ENCODE measurements at regions not wholly inside any gene's neighbourhood (a gene's known extent, or its start where the extent isn't known, plus 50 kb on each side); places are given as distances from the start of the nearest gene placed in this dataset.

- Histone ChIP-seq H3K27ac (ENCODE audit: low read depth, low read length) (no peak overlapping the region), H3K27me3 (ENCODE audit: control insufficient read depth, low read length) (no peaks in the 10 kb centered on the region), H3K4me3 (ENCODE audit: low read length) (no peak overlapping the region), H3K79me2 (ENCODE audit: control insufficient read depth, low read length) (no peaks in the 10 kb centered on the region), H3K9me3 (ENCODE audit: control insufficient read depth, insufficient read depth, low read length) (peaks cover 5% of the 10 kb centered on the region; the same call in 1 of the 2 replicates), H3K4me1 (ENCODE audit: control insufficient read depth, low read length) (no peaks in the 10 kb centered on the region), H3K36me3 (ENCODE audit: control insufficient read depth, low read length) (no peaks in the 10 kb centered on the region), H3K4me2 (ENCODE audit: low read length) (no peak overlapping the region), H3K9me2 (replicated peaks; ENCODE audit: control insufficient read depth, low read length) (no peaks in the 10 kb centered on the region), H3F3A (ENCODE audit: control insufficient read depth, insufficient read depth) (no peaks in the 10 kb centered on the region), H4K20me1 (ENCODE audit: control insufficient read depth, insufficient read depth, low read depth, low read length) (no peaks in the 10 kb centered on the region)
- TF ChIP-seq CTCF (IDR thresholded peaks at IDR 0.05; ENCODE audit: low read depth, low read length, poor library complexity, severe bottlenecking) (no peak), EZH2phosphoT487 (IDR thresholded peaks at IDR 0.05; ENCODE audit: borderline replicate concordance, low read length) (no peak)
Measured at GRCh38 chr10:4345877-4346646, 479.9 kb upstream of the AKR1E2 start.

GRCh38 chr10:4344492-4344994 lies 481.5 kb upstream of the AKR1E2 start:
- Histone ChIP-seq H3K9me3 (ENCODE audit: control insufficient read depth, insufficient read depth, low read length) (peaks cover 5% of the 10 kb centered on the region; the same call in 1 of the 2 replicates), H3K27me3 (ENCODE audit: control insufficient read depth, low read length) (no peaks in the 10 kb centered on the region), H3K79me2 (ENCODE audit: control insufficient read depth, low read length) (no peaks in the 10 kb centered on the region), H3K4me2 (ENCODE audit: low read length) (no peak overlapping the region), H3K9me2 (replicated peaks; ENCODE audit: control insufficient read depth, low read length) (no peaks in the 10 kb centered on the region), H3K36me3 (ENCODE audit: control insufficient read depth, low read length) (no peaks in the 10 kb centered on the region), H3F3A (ENCODE audit: control insufficient read depth, insufficient read depth) (no peaks in the 10 kb centered on the region), H4K20me1 (ENCODE audit: control insufficient read depth, insufficient read depth, low read depth, low read length) (no peaks in the 10 kb centered on the region), H3K4me1 (ENCODE audit: control insufficient read depth, low read length) (no peaks in the 10 kb centered on the region), H3K4me3 (ENCODE audit: low read length) (no peak overlapping the region), H3K27ac (ENCODE audit: low read depth, low read length) (no peak overlapping the region)
- TF ChIP-seq EZH2phosphoT487 (IDR thresholded peaks at IDR 0.05; ENCODE audit: borderline replicate concordance, low read length) (no peak), CTCF (IDR thresholded peaks at IDR 0.05; ENCODE audit: low read depth, low read length, poor library complexity, severe bottlenecking) (no peak)

GRCh38 chr10:4343873-4344272 lies 482.1 kb upstream of the AKR1E2 start:
- H3K27ac ChIP-seq (ENCODE audit: low read depth, low read length): no peak overlapping the region
- H3K4me2 ChIP-seq (ENCODE audit: low read length): no peak overlapping the region
- peaks cover 5% of the 10 kb centered on the region; the same call in 1 of the 2 replicates for H3K9me3 ChIP-seq (ENCODE audit: control insufficient read depth, insufficient read depth, low read length)
- H3K79me2 ChIP-seq (ENCODE audit: control insufficient read depth, low read length): no peaks in the 10 kb centered on the region
- no peaks in the 10 kb centered on the region for H4K20me1 ChIP-seq (ENCODE audit: control insufficient read depth, insufficient read depth, low read depth, low read length)
- no peak for TF ChIP-seq CTCF (IDR thresholded peaks at IDR 0.05; ENCODE audit: low read depth, low read length, poor library complexity, severe bottlenecking)
- no peak for TF ChIP-seq EZH2phosphoT487 (IDR thresholded peaks at IDR 0.05; ENCODE audit: borderline replicate concordance, low read length)
- no peaks in the 10 kb centered on the region for H3F3A ChIP-seq (ENCODE audit: control insufficient read depth, insufficient read depth)
- no peaks in the 10 kb centered on the region for H3K9me2 ChIP-seq (replicated peaks; ENCODE audit: control insufficient read depth, low read length)
- no peak overlapping the region for H3K4me3 ChIP-seq (ENCODE audit: low read length)
- H3K4me1 ChIP-seq (ENCODE audit: control insufficient read depth, low read length): no peaks in the 10 kb centered on the region
- H3K27me3 ChIP-seq (ENCODE audit: control insufficient read depth, low read length): no peaks in the 10 kb centered on the region
- H3K36me3 ChIP-seq (ENCODE audit: control insufficient read depth, low read length): no peaks in the 10 kb centered on the region
